GM19043 (cell line): ENCODE measurements at regions not wholly inside any gene's neighbourhood (a gene's known extent, or its start where the extent isn't known, plus 50 kb on each side); places are given as distances from the start of the nearest gene placed in this dataset.

Source experiments
- ATAC-seq: cut with Tn5 transposase; IDR thresholded peaks from one replicate; pipeline ENCODE4 v1.9.1; 2021; ENCODE audit warnings: low read depth; ENCODE audit not compliant: unreplicated experiment

DNA sequence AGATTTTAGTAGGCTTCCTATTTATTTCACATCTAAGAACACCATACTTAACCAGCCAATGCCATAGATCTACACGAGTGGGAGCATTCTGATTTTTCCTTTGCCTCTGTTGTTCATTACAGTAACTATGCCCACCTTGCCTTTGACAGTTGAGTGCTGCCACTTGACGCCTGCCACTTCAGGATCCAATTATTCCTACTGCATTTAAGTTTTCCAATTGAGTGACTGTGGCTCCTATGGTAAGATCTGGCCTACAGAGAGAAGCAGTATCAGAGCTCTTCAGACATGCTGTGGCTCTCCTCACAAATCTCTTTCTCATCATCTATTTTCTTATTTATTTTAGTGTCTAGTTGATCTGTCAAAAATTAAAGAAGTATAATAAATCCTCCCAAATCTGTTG is 403.0 kb upstream of the SPTLC3 start:
- ATAC-seq = no peak

GRCh38 chr20:12610871-12611270 is 397.9 kb upstream of the SPTLC3 start:
- no peak for ATAC-seq

DNA sequence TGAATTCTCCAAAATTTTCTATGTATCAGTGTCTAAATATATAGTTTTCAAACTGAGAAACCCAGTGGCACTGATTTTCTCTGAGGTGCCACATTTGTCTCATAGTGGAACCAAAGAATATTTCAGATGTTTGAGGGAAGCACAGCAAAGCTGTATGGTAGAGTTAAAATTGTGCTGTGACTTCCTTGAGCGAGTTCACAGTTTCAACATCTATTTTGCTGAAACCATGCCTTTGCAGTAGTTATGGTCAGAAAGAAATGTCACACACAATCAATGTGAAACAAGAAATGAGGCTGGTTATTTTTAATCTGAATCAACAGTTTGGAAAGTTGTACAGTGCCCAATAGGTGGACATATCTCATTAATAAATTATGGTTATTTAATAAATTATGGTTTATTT is 394.0 kb upstream of the SPTLC3 start:
- no peak for ATAC-seq

- ATAC-seq = no peak
These were observed 391.7 kb upstream of the SPTLC3 start for GRCh38 chr20:12617076-12617475.

- no peak for ATAC-seq
These were observed 384.9 kb upstream of the SPTLC3 start for GRCh38 chr20:12623870-12624269.

- ATAC-seq = no peak
These were observed 381.3 kb upstream of the SPTLC3 start for GRCh38 chr20:12627485-12627884.

DNA sequence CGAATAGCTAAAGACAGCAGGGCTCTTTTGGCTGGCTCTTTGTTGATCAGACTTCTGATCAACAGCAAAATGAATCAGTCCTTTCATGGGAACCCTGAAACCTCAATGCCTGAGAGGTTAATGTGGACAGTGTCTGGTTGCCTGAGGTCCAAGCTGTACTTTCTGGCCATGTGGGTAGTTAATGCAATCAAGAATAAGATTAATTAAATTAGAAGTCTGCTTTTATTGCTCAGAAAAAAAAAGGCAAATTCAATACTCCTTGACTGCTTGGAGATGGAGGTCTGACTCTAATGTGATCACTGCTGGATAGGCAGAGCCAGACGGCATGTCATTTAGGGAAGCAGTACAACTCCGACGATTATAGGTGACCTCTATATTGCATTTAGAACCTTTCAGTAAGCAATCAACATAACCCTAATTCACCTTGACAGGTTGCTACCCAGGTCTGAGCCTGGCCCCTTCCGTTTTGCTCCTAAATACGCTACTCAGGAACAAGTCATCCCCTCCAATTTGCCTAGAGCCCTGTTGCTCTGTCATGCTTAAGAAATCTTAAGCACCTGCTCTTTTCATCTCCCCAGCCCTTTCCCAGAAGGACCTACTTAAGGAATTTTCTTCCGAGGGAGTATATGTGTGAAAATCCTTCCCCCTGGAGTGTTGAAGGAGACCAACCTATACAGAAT is 370.0 kb upstream of the SPTLC3 start:
- ATAC-seq = no peak

- ATAC-seq = no peak
These were observed 368.5 kb upstream of the SPTLC3 start for GRCh38 chr20:12640251-12640650.

- ATAC-seq = no peak
These were observed 367.2 kb upstream of the SPTLC3 start for GRCh38 chr20:12641619-12642018.

DNA sequence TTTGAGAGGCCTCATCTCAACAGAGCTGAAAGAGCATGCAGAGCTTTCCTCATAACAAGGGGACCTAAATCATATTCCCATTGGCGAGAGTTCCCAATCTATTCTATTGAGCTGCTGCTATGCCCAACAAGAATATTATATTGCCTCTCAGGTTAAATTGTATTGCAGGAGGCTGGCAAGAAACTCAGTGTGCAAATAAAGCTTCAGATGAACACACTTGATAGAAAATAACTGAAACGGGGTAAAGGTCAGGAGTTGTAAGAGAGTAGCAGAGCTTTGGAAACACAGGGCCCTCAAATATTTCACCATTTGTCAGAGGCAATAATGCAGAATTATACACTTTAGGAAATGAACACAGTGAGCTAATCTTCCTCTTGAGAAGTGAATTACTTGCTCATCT is 364.3 kb upstream of the SPTLC3 start:
- no peak for ATAC-seq

DNA sequence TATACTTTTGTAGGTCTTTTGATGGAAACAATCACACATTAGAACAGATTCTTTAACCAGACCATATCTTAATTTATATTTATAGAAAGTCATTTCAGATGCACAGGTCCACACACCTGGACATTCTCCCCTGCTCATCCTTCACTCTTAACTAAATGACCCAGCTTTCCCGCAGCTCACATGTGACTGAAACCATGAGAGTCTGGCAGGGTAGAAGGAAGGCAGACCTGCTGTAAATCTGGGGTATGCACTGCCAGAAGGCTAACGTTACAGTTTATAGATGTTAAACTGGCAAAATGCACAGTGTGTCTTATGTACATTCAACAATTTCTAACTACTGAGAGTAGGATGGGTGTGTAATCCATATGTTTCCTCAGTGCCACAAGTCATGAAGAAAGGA is 359.5 kb upstream of the SPTLC3 start:
- ATAC-seq = no peak

- ATAC-seq = no peak
These were observed 355.1 kb upstream of the SPTLC3 start for GRCh38 chr20:12653642-12654041.

DNA sequence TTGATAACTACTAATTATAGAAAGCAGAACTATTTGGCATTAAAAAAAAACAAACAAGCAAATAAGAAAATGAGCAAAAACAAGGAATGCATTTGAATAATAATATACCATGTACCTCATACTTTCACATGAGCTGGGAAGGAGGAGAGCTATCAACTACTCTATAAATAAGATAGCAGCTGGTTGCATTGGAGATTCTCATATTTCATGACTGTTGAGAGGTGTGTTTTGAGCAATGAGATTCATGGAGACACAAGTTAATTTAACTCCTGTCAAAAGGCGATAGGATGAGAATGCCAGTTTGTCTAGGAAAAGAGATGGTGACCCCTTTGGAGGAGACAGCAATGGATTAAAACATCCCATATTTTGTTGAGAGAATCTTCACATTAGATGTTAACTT is 348.8 kb upstream of the SPTLC3 start:
- no peak for ATAC-seq

- no peak for ATAC-seq
These were observed 347.9 kb upstream of the SPTLC3 start for GRCh38 chr20:12660918-12661317.

DNA sequence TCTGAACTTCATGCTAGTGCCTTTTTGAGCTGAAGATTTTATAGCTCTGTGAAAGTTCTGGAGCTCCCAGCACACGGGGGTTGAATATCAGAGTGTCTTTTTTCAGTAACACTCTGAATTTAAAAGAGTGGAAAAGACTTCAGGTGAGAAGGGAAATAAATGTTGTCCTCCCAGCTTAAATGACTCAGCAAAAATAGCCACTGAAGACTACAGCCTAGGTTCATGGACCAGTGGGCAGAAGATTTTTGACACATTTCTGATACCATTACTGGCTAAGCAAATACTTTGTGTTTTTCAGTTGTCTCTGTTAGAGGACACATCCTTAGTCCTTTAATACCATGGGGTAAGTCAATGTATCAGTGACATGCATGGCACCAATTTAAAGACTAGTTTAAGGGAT is 338.5 kb upstream of the SPTLC3 start:
- ATAC-seq = no peak

- ATAC-seq = no peak
These were observed 335.4 kb upstream of the SPTLC3 start for GRCh38 chr20:12673352-12673751.

DNA sequence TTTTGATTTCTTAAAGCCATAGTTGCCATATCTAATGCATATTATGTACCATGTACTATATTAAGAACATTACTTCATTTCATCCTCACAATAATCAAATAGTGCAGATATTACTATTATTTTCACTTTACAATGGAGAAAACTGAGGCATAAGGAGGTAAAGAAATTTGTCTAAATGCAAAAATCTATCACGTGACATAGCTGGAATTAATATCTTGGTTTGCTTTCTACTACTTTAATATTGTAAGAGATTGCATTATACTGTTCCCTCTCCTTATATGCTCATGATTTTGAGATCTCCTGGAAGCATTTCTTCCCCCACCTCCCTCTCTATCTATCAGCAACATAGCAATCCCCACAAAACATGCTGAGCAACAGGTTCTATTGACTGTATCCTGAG is 330.8 kb upstream of the SPTLC3 start:
- no peak for ATAC-seq

DNA sequence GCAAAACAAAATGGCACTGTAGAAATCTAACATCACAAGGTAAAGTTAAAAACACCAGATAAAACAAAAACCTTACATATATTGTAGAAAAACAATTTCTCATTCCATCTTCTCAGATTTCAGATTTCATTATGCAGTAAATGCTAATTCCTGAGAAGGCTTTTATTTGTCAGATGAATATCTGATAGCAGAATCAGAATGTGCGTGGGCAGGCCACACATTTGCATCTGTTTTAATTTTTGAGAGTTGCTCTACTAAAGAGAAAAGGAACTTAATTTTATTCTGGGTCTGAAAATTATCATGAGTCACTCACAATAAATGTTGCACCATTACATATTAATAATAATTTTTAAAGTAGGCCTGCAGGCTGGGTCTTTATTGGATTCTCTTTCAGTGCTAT is 329.3 kb upstream of the SPTLC3 start:
- ATAC-seq = no peak

GRCh38 chr20:12682613-12683012 is 326.2 kb upstream of the SPTLC3 start:
- ATAC-seq = no peak

DNA sequence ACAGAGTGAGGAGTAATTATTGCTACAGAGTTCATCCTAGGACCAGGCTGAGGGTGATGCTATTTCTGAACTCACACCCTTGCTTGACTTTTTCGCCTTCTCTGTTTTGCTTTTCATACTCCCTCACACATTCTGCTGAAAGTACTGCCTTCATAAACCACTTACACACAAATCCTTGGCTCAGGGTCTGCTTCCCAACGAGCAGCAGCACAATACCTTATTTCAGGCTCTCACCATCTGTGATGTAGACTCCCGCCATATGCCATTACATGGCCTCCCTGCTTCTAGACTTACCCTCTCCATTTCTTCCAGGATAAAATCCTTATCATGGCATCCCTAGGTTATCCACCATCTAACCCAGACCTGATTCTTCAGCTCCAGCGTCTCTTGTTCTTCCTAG is 321.3 kb upstream of the SPTLC3 start:
- no peak for ATAC-seq

DNA sequence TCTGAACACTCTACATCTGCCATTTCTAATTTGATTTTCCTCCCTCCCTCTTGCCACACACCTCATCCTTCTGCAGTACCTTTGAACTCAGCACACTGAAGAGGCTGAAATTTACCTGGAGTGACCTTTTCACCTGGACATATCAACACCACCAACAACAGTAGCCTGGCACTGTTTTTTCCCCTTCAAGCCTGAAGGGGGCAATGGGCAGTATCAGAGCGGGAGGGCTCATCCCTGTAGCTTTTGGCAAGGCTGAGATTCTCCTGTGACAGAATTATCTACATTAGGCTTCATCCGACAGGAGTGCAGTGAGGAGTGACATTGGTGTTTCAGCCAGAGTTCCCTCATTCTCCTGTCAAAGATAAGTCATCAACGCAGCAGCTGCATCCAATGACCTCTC is 312.8 kb upstream of the SPTLC3 start:
- no peak for ATAC-seq

DNA sequence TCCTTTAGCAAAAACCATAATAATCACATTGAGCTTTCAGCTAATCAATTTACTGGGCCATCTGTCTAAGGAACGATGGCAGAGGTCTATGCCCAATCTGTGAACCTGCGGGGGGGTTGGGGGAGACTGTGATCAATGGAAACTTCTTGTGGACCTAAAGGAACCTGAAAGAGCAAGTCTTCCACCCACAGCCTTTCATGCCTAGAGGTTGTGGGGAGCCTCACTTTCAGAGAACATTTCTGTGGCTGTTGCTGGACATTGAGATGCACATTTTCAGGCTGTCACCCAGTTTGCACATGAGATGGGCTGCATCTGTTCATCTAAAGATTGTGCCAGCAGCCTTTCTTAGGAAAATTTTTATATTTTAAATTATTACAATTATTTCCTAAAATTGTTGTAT is 310.0 kb upstream of the SPTLC3 start:
- no peak for ATAC-seq
